Panc1 (cell line): ENCODE measurements at regions not wholly inside any gene's neighbourhood (a gene's known extent, or its start where the extent isn't known, plus 50 kb on each side); places are given as distances from the start of the nearest gene placed in this dataset.

ENCODE experiments used
- ATAC-seq: fragments of 200-7000 bp; cut with Tn5 transposase; 2 replicates; pipeline ENCODE4 v1.9.1; 2020; ENCODE audit warnings: mild to moderate bottlenecking, moderate library complexity
- BruUV-seq: library from RNA; stranded (reverse); fragments of 400-500 nt; replicated peaks from 2 replicates; lab custom pipeline; 2021; lab: Mats Ljungman, UMichigan
- CTCF ChIA-PET: fragments of 300-600 bp; sonication (Branson Sonifier 250); formaldehyde crosslinking; loops from one replicate; lab custom pipeline; 2022; ENCODE audit warnings: antibody characterized with exemption; lab: Charles Lee
- POLR2A ChIA-PET: fragments of 300-600 bp; sonication (Branson Sonifier 250); formaldehyde crosslinking; loops from one replicate; lab custom pipeline; 2022; ENCODE audit warnings: antibody characterized with exemption; lab: Charles Lee
- DNase-seq: peaks from one replicate; pipeline ENCODE4 v3.0.0-alpha.2; 2010; ENCODE audit warnings: low read depth, low spot score
- H3K27ac ChIP-seq: 2 replicates; pipeline ENCODE4 v1.5.1; 2011; ENCODE audit warnings: mild to moderate bottlenecking, low read length, inconsistent platforms
- H3K27me3 ChIP-seq: fragments of 200-500 bp; sonication (Bioruptor generic); 2 replicates; pipeline ENCODE4 v1.6.0; 2014; ENCODE audit warnings: low read length, inconsistent platforms; ENCODE audit not compliant: control insufficient read depth, insufficient read depth
- H3K36me3 ChIP-seq: fragments of 200-500 bp; sonication (Bioruptor generic); 2 replicates; pipeline ENCODE4 v1.5.1; 2014; ENCODE audit warnings: inconsistent platforms, mild to moderate bottlenecking, low read length, moderate library complexity; ENCODE audit not compliant: control insufficient read depth, insufficient read depth
- H3K4me1 ChIP-seq: 2 replicates; pipeline ENCODE4 v1.5.1; 2011; ENCODE audit warnings: inconsistent platforms, mild to moderate bottlenecking, low read length, moderate library complexity; ENCODE audit not compliant: control insufficient read depth, insufficient read depth
- H3K4me3 ChIP-seq, 2 experiments: 2 replicates each; pipeline ENCODE4 v1.5.1; 2011 to 2012; ENCODE audit warnings: low read depth in 2 of 2, low read length in 2 of 2, mild to moderate bottlenecking in 2 of 2, inconsistent platforms in 1 of 2, moderate library complexity in 1 of 2
- H3K9me3 ChIP-seq: fragments of 200-500 bp; sonication (Bioruptor generic); 2 replicates; pipeline ENCODE4 v1.5.1; 2014; ENCODE audit warnings: low read depth, mild to moderate bottlenecking, inconsistent platforms, low read length, moderate library complexity; ENCODE audit not compliant: control insufficient read depth, insufficient read depth
- POLR2AphosphoS5 ChIP-seq: IDR thresholded peaks from 2 replicates; pipeline ENCODE4 v1.6.1; 2012; ENCODE audit warnings: mild to moderate bottlenecking, low read depth, low read length, moderate library complexity
- SIN3A ChIP-seq: IDR thresholded peaks from 2 replicates; pipeline ENCODE4 v1.6.1; 2012; ENCODE audit warnings: low read depth, mild to moderate bottlenecking, low read length, moderate library complexity, borderline replicate concordance; ENCODE audit not compliant: insufficient read depth
- TCF7L2 ChIP-seq: IDR thresholded peaks from 2 replicates; pipeline ENCODE4 v1.6.1; 2011; ENCODE audit warnings: mild to moderate bottlenecking, low read depth, low read length, inconsistent platforms
- in situ Hi-C: cut with HindIII; loops from 2 replicates; pipeline ENCODE4 v1.10.0; 2016; ENCODE audit warnings: low sequenced_read_pairs, low pct_unique_long_range_greater_than_20kb
- intact Hi-C: fragments of 100-400 bp; cut with micrococcal nuclease; formaldehyde crosslinking; loops from one replicate; pipeline ENCODE4 v1.10.0; 2022; ENCODE audit not compliant: unreplicated experiment
- TF ChIP-seq, protein P1 (sequence below), 2 experiments: IDR thresholded peaks; 2 replicates each; pipeline ENCODE4 v1.6.1; 2011 to 2012; ENCODE audit warnings: low read depth in 2 of 2, control low read depth in 1 of 2, low read length in 1 of 2, mild to moderate bottlenecking in 1 of 2, moderate library complexity in 1 of 2; ENCODE audit not compliant: insufficient read depth in 1 of 2
- TF ChIP-seq, protein P2 (sequence below): fragments of 450-650 bp; IDR thresholded peaks from 2 replicates; pipeline ENCODE4 v1.5.1; 2017; ENCODE audit warnings: mild to moderate bottlenecking

DNA sequence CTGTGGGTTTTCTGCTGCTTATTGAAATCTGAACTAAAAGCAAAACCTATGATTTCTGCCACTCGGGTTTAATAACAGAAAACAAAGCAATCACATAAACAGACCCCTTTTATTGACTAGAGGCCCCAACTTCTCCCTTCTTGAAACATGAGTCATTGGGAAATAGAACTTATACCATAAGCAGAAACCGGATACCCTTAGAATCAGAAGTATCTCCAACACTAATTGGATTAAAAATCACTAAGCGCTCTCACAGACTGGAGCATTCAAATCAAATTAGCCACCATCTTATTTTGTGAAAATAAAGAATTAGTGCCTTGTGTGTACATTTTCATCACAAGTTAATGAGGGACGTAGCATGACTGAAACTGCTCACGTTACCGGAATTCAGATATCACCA lies 206.9 kb downstream of the WDR11 start:
- no peak overlapping the region for H3K4me3 ChIP-seq
- H3K27me3 ChIP-seq = no peaks in the 10 kb centered on the region
- TF ChIP-seq POLR2AphosphoS5 = no peak
- no peak for TF ChIP-seq SIN3A
- TF ChIP-seq, protein P1, sequence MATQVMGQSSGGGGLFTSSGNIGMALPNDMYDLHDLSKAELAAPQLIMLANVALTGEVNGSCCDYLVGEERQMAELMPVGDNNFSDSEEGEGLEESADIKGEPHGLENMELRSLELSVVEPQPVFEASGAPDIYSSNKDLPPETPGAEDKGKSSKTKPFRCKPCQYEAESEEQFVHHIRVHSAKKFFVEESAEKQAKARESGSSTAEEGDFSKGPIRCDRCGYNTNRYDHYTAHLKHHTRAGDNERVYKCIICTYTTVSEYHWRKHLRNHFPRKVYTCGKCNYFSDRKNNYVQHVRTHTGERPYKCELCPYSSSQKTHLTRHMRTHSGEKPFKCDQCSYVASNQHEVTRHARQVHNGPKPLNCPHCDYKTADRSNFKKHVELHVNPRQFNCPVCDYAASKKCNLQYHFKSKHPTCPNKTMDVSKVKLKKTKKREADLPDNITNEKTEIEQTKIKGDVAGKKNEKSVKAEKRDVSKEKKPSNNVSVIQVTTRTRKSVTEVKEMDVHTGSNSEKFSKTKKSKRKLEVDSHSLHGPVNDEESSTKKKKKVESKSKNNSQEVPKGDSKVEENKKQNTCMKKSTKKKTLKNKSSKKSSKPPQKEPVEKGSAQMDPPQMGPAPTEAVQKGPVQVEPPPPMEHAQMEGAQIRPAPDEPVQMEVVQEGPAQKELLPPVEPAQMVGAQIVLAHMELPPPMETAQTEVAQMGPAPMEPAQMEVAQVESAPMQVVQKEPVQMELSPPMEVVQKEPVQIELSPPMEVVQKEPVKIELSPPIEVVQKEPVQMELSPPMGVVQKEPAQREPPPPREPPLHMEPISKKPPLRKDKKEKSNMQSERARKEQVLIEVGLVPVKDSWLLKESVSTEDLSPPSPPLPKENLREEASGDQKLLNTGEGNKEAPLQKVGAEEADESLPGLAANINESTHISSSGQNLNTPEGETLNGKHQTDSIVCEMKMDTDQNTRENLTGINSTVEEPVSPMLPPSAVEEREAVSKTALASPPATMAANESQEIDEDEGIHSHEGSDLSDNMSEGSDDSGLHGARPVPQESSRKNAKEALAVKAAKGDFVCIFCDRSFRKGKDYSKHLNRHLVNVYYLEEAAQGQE (IDR thresholded peaks at IDR 0.05; ENCODE audit: insufficient read depth in 1 of 2, low read depth in 2 of 2, low read length in 1 of 2) = no peak
- TF ChIP-seq, protein P2, sequence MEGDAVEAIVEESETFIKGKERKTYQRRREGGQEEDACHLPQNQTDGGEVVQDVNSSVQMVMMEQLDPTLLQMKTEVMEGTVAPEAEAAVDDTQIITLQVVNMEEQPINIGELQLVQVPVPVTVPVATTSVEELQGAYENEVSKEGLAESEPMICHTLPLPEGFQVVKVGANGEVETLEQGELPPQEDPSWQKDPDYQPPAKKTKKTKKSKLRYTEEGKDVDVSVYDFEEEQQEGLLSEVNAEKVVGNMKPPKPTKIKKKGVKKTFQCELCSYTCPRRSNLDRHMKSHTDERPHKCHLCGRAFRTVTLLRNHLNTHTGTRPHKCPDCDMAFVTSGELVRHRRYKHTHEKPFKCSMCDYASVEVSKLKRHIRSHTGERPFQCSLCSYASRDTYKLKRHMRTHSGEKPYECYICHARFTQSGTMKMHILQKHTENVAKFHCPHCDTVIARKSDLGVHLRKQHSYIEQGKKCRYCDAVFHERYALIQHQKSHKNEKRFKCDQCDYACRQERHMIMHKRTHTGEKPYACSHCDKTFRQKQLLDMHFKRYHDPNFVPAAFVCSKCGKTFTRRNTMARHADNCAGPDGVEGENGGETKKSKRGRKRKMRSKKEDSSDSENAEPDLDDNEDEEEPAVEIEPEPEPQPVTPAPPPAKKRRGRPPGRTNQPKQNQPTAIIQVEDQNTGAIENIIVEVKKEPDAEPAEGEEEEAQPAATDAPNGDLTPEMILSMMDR = no peak
- no peak for TF ChIP-seq TCF7L2
- ChIA-PET POLR2A (interaction anchor here (0.7 kb wide), 1 partner anchor 12 kb away, joined by 3 read pairs; no protein-coding TSS in a partner anchor), CTCF (no interaction called here)
- intact Hi-C loops = no loop called here
- no peaks in the 10 kb centered on the region for H3K9me3 ChIP-seq
- in situ Hi-C loops = no loop called here
- DNase-seq (no peak), ATAC-seq (no peak)
- no TSS peak for BruUV-seq
- H3K4me1 ChIP-seq = no peaks in the 10 kb centered on the region
- no peak overlapping the region for H3K27ac ChIP-seq
- no peaks in the 10 kb centered on the region for H3K36me3 ChIP-seq

DNA sequence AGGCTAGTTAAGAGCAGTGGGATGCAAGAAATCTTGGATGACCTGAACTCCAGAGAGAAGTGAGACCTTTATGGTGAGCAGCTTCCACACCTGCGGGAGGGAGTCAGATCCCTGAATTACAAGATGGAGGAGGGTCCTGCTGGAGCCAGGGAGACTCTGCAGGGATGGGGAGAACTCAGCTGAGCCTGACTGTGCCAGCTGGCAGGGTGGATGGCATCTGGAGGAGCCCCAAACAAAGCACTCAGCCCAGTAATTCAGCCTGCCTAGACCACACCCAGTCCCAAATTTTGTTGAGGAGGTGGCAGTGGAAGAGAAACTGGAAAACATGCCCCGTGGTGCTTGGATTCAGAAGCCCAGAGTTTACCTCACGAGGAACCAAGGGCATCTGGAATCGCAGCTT lies 208.2 kb downstream of the WDR11 start:
- DNase-seq (no peak), ATAC-seq (no peak)
- Histone ChIP-seq H3K9me3 (no peaks in the 10 kb centered on the region), H3K4me1 (no peaks in the 10 kb centered on the region), H3K27ac (no peak overlapping the region), H3K4me3 (no peak overlapping the region), H3K36me3 (no peaks in the 10 kb centered on the region), H3K27me3 (0 out of 2 replicates have a peak, but pooled peaks cover 2% of the 10 kb centered on the region)
- in situ Hi-C loops = no loop called here
- POLR2A ChIA-PET = no interaction called here
- no TSS peak for BruUV-seq
- CTCF ChIA-PET = no interaction called here
- TF ChIP-seq POLR2AphosphoS5 = no peak
- intact Hi-C loops = no loop called here

DNA sequence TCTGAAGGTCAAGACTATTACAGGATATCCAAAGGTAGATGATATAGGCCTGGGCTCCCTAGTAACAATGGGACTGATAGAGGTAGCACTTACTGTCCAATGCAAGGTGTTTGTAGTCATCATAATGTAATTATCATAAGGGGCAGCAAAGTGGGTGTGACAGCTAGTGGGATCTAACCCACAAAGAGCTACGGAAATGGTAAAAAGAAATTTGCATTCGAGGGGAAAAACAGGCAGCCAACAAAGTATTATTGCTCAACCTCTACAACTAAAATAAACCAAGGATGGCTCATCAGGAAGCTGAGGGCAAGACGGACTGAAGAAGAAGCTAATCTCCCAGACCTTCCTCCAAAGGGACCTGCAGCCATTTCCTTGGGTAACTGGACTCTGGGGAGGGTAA lies 211.0 kb downstream of the WDR11 start:
- ATAC-seq (no peak), DNase-seq (no peak)
- intact Hi-C loops (no loop called here), in situ Hi-C loops (no loop called here)
- H3K36me3 ChIP-seq = no peaks in the 10 kb centered on the region
- CTCF ChIA-PET = interaction anchor here (0.7 kb wide), 1 partner anchor 650 kb away, joined by 3 read pairs; no protein-coding TSS in a partner anchor
- BruUV-seq = no TSS peak
- no peak overlapping the region for H3K27ac ChIP-seq
- no peaks in the 10 kb centered on the region for H3K4me1 ChIP-seq
- H3K9me3 ChIP-seq = no peaks in the 10 kb centered on the region
- H3K4me3 ChIP-seq = no peak overlapping the region
- TF ChIP-seq, protein P1 (IDR thresholded peaks at IDR 0.05; ENCODE audit: insufficient read depth in 1 of 2, low read depth in 2 of 2, low read length in 1 of 2) = no peak
- no peak for TF ChIP-seq POLR2AphosphoS5
- TF ChIP-seq TCF7L2 = no peak
- TF ChIP-seq, protein P2 = no peak
- TF ChIP-seq SIN3A = no peak
- 0 out of 2 replicates have a peak, but pooled peaks cover 2% of the 10 kb centered on the region for H3K27me3 ChIP-seq
- POLR2A ChIA-PET = no interaction called here
